ENCODE measurements at regions not wholly inside any gene's neighbourhood (a gene's known extent, or its start where the extent isn't known, plus 50 kb on each side); places are given as distances from the start of the nearest gene placed in this dataset.
"Not testable (repeated sequence)": the region's sequence is repeated elsewhere in the genome, so short reads cannot be mapped to it uniquely, and the experiment has no call there.

- no peak overlapping the region for H3K27ac Mint-ChIP-seq
- no peaks in the 10 kb centered on the region for H3K4me1 Mint-ChIP-seq
- TF ChIP-seq, protein P1, sequence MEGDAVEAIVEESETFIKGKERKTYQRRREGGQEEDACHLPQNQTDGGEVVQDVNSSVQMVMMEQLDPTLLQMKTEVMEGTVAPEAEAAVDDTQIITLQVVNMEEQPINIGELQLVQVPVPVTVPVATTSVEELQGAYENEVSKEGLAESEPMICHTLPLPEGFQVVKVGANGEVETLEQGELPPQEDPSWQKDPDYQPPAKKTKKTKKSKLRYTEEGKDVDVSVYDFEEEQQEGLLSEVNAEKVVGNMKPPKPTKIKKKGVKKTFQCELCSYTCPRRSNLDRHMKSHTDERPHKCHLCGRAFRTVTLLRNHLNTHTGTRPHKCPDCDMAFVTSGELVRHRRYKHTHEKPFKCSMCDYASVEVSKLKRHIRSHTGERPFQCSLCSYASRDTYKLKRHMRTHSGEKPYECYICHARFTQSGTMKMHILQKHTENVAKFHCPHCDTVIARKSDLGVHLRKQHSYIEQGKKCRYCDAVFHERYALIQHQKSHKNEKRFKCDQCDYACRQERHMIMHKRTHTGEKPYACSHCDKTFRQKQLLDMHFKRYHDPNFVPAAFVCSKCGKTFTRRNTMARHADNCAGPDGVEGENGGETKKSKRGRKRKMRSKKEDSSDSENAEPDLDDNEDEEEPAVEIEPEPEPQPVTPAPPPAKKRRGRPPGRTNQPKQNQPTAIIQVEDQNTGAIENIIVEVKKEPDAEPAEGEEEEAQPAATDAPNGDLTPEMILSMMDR (IDR thresholded peaks at IDR 0.05): no peak
Measured at GRCh38 chr9:25119041-25119440, 559.2 kb downstream of the TUSC1 start.

DNA sequence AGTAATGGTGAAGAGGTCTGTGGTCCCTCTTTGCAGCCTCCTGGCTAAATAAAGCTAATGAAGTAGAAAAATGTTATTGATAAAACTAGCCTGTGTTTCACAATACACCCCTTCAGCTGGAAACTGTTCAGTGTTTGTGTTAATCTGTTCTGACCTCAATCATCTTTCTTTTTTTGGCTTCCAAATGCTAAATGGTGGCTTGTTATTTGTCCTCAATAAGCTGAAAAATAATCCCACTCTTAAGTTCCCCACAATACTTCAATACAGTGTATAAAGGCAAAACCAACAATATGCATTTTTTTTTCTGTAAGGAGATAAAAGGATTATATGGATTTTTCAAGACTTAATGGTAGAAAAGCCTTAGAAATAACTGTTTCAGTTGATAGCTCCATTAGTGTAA, 560.5 kb downstream of the TUSC1 start:
- H3K27ac Mint-ChIP-seq: no peak overlapping the region
- H3K27me3 Mint-ChIP-seq (ENCODE audit: low read depth, poor library complexity): no peaks in the 10 kb centered on the region
- H3K9me3 Mint-ChIP-seq: no peaks in the 10 kb centered on the region
- DNase-seq: no peak
- no peaks in the 10 kb centered on the region for H3K4me1 Mint-ChIP-seq
- H3K4me3 Mint-ChIP-seq: no peak overlapping the region
- no peaks in the 10 kb centered on the region for H3K36me3 Mint-ChIP-seq (ENCODE audit: low read depth)
- TF ChIP-seq, protein P1 (IDR thresholded peaks at IDR 0.05): no peak

More at GRCh38 chr9:25119041-25119440, 559.2 kb downstream of the TUSC1 start:
- Mint-ChIP-seq H3K4me3 (no peak overlapping the region), H3K27me3 (ENCODE audit: low read depth, poor library complexity) (no peaks in the 10 kb centered on the region), H3K36me3 (ENCODE audit: low read depth) (no peaks in the 10 kb centered on the region), H3K9me3 (no peaks in the 10 kb centered on the region)
- DNase-seq: no peak

- not testable (repeated sequence) for H3K4me1 Mint-ChIP-seq; H3K27me3 Mint-ChIP-seq (ENCODE audit: low read depth, poor library complexity); H3K27ac Mint-ChIP-seq; DNase-seq; H3K36me3 Mint-ChIP-seq (ENCODE audit: low read depth); H3K4me3 Mint-ChIP-seq
- H3K9me3 Mint-ChIP-seq: peaks cover 29% of the 10 kb centered on the region
Measured at GRCh38 chr9:25102204-25102603, 556.5 kb upstream of the IZUMO3 start.

DNA sequence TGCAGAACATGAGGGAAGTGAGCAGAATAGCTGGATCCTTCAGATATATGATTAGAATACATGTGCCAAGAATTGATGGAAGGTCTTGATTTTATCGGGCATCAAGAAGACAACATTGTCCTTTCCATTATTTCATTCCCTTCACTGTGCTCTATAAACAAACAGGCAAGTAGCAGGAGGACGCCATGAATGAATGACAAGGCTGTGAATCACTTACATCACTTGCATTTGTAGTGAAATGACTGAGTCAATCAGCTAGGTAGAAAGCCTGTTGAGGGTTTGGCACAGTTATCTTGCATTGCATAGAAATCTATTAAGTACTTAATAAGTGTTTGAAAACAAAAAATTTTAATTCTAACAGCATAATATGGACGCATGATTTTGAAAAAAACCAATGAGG, 548.8 kb upstream of the IZUMO3 start:
- TF ChIP-seq, protein P1 (IDR thresholded peaks at IDR 0.05): no peak
- H3K27me3 Mint-ChIP-seq (ENCODE audit: low read depth, poor library complexity): no peaks in the 10 kb centered on the region

DNA sequence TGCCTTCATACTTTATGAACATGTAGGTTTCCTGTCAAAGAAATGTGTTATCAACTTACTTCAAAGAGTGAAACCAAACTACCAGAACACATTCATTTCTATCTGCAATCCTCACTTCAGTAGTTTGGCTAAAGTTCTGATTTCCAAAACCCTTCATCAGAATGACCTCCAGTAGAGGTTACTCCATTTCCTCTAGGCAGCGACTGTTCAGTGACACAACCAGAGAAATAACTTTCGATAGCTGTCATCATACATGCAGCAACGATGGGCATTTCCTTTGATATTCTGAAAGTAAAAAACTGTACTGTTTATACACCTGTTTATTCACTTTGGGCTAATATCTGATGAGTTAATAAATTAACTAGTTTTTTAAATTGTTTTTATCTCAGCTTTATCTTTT, 532.5 kb upstream of the IZUMO3 start:
- Mint-ChIP-seq H3K9me3 (peaks cover 23% of the 10 kb centered on the region), H3K36me3 (ENCODE audit: low read depth) (no peaks in the 10 kb centered on the region), H3K4me1 (no peaks in the 10 kb centered on the region), H3K27ac (no peak overlapping the region), H3K27me3 (ENCODE audit: low read depth, poor library complexity) (peaks cover 3% of the 10 kb centered on the region), H3K4me3 (no peak overlapping the region)
- TF ChIP-seq, protein P1 (IDR thresholded peaks at IDR 0.05): no peak
- DNase-seq: no peak

More for the DNA sequence above, 548.8 kb upstream of the IZUMO3 start:
- H3K27ac Mint-ChIP-seq: no peak overlapping the region
- DNase-seq: no peak
- H3K4me3 Mint-ChIP-seq: no peak overlapping the region
- H3K9me3 Mint-ChIP-seq: no peaks in the 10 kb centered on the region
- no peaks in the 10 kb centered on the region for H3K36me3 Mint-ChIP-seq (ENCODE audit: low read depth)
- H3K4me1 Mint-ChIP-seq: no peaks in the 10 kb centered on the region

DNA sequence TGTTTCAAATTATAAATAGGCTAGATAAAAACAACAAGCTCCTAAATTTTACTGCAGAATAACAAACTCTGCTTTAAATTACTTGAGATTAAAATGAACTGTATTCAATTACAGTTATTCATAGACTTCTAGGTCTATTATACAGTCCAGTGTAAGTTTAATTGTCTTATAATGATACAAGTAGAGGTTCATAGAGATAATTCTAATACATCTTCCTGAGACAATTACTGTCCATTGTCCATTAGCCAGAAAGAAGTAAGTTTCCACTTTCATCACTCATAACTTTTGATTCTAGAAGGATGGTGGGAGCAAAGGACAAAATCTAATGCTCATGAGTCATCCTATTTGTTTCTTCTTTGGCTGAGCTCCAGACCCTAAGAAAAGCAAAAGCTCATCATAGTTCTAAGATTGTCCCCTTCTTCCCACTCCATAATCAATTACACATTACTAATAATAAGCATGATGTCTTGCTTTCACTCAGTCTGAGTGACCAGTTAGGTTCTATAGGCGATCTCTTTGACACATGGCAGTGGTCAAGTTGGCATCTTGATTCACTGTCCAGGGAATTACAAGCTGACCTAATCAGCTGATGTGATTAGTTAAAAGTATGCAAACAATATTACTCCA, 502.5 kb upstream of the IZUMO3 start:
- Mint-ChIP-seq H3K4me3 (no peak overlapping the region), H3K27ac (no peak overlapping the region), H3K4me1 (no peaks in the 10 kb centered on the region), H3K9me3 (peaks cover 17% of the 10 kb centered on the region), H3K27me3 (ENCODE audit: low read depth, poor library complexity) (peaks cover 6% of the 10 kb centered on the region), H3K36me3 (ENCODE audit: low read depth) (no peaks in the 10 kb centered on the region)
- no peak for DNase-seq
- TF ChIP-seq, protein P1 (IDR thresholded peaks at IDR 0.05): no peak

- not testable (repeated sequence) for DNase-seq; H3K27me3 Mint-ChIP-seq (ENCODE audit: low read depth, poor library complexity); H3K4me1 Mint-ChIP-seq; H3K27ac Mint-ChIP-seq; H3K36me3 Mint-ChIP-seq (ENCODE audit: low read depth); H3K4me3 Mint-ChIP-seq
- H3K9me3 Mint-ChIP-seq: peaks cover 17% of the 10 kb centered on the region
Measured at GRCh38 chr9:25045469-25045868, 499.8 kb upstream of the IZUMO3 start.

Measured in nephron progenitor cell (in vitro differentiated cells).